ENCODE measurements at regions not wholly inside any gene's neighbourhood (a gene's known extent, or its start where the extent isn't known, plus 50 kb on each side); places are given as distances from the start of the nearest gene placed in this dataset.

DNA sequence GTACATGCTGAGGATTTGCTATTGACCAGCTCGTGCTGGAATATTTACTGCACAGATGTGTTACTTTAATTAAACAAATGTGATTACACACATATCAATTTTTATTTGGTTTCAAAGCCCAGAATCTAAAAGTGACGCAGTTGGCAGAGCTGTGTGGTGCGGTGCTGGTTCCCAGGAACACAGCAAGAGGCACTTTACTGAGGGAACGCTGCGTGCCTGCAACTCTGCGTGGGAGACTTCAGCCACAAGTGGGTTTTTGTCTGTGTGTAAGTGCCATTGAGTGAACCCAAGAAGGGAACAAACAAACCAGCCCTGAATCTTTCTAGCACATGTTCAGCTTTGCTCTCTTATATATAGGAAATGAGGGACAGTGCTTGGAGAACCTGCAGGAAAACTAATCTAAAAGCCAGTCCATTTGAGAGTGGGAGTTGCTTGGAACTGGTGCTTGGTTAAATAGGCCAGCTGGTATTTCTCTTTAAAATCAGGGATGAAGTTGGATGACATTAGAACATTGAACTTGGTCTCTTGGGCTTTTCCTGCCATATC lies 196.6 kb upstream of the CELF4 start:
- no peaks in the 10 kb centered on the region for H3K36me3 Mint-ChIP-seq
- peaks cover 9% of the 10 kb centered on the region for H3K9me3 Mint-ChIP-seq
- ATAC-seq (no peak), DNase-seq (ENCODE audit: low spot score in 2 of 2) (no peak)
- no peak overlapping the region for H3K4me3 Mint-ChIP-seq
- no peak overlapping the region for H3K27ac Mint-ChIP-seq
- H3K4me1 Mint-ChIP-seq, result no peaks in the 10 kb centered on the region

DNA sequence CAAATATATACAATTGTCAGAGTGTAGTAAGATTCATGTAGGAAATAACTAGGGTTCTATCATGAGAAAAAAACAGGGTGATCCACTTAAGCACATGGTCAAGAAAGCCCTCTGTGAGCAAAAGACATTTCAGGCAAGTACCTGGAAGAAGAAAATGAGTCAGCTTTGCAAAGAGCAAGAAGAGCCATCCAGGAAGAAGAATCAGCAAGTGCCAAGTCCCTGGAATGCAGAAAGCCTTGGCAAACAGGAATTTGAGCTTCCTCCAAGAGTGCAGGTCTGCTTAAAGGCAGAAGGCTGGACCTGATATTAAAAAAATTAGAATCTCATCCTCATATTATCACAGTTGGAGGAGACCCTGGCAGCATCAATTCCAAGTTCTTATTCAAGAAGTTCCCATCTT lies 188.5 kb upstream of the CELF4 start:
- no peak for DNase-seq (ENCODE audit: low spot score in 2 of 2)
- no peaks in the 10 kb centered on the region for H3K36me3 Mint-ChIP-seq
- H3K4me3 Mint-ChIP-seq, result no peak overlapping the region
- no peak overlapping the region for H3K27ac Mint-ChIP-seq
- no peaks in the 10 kb centered on the region for H3K4me1 Mint-ChIP-seq
- H3K9me3 Mint-ChIP-seq, result peaks cover 19% of the 10 kb centered on the region
- no peak for ATAC-seq

DNA sequence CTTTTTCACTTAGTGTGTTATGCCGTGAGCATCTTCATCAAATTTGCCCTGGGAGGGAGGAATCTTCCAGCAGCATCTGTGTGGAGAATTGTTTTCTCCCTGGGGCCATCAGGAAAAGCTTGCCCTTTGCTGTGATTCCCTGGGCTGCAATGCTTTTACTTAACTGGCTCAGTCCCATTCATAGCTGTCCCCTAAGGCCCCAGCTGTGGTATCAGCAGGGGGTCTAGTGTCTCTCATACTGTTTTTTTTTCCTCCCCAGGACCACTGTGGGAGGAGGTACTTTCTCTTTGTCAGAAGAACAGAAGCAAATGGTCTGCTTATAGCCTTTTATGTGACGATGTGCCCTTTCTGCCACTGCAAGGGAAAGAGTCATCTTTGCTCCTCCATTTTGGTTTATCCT lies 176.8 kb upstream of the CELF4 start:
- DNase-seq (ENCODE audit: low spot score in 2 of 2) (no peak), ATAC-seq (no peak)
- H3K4me1 Mint-ChIP-seq, result no peaks in the 10 kb centered on the region
- no peaks in the 10 kb centered on the region for H3K36me3 Mint-ChIP-seq
- H3K27ac Mint-ChIP-seq, result no peak overlapping the region
- no peak overlapping the region for H3K4me3 Mint-ChIP-seq
- H3K9me3 Mint-ChIP-seq, result peaks cover 11% of the 10 kb centered on the region

DNA sequence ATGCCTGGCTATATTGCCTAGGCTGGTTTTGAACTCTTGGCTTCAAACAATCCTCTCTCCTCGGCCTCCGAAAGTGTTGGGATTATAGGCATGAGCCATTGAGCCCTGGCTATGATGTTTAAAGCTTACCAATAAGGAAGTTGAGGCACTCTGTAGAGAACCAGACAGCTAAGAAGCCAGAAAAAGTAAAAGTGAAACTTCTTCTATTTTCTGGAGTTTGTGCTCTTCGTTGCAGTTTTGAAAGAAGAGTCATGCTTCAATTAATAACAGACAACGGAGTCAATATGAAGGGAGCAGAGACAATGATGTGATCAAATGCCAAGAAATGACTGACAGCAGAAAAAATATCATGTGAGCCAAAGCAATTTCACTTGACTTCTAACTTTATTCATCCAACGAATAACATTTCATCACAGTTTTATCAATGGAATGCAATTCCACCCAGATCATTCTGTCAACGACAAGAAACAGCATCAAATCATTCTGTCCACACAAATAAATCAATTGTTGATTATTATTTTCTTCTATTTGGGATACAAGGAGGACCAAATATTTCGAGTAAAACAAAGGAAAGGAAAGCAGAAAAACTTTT lies 175.5 kb upstream of the CELF4 start:
- ATAC-seq (no peak), DNase-seq (ENCODE audit: low spot score in 2 of 2) (no peak)
- peaks cover 15% of the 10 kb centered on the region for H3K9me3 Mint-ChIP-seq
- no peak overlapping the region for H3K4me3 Mint-ChIP-seq
- no peak overlapping the region for H3K27ac Mint-ChIP-seq
- no peaks in the 10 kb centered on the region for H3K36me3 Mint-ChIP-seq
- H3K4me1 Mint-ChIP-seq, result no peaks in the 10 kb centered on the region

DNA sequence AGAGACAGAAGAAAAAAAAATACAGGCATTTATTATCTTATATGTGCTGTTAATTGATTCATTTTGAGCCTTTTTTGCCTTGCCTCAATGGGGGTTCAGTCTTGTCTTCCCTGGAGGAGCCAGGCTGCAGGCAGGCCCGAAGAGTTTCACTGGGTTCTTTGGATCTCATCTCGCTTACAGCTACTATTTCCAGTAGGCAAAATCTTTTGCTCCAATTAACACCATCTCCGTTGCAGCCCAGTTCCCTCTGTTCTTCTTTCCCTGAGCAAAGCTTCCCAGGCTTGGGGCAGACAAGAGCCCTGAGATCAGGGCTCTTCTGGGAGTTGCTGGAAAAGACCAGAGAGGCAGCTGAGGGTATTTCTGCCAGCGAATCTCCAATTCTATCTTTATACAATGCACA lies 168.8 kb upstream of the CELF4 start:
- peaks cover 26% of the 10 kb centered on the region for H3K9me3 Mint-ChIP-seq
- DNase-seq (ENCODE audit: low spot score in 2 of 2) (no peak), ATAC-seq (no peak)
- H3K36me3 Mint-ChIP-seq, result no peaks in the 10 kb centered on the region
- no peaks in the 10 kb centered on the region for H3K4me1 Mint-ChIP-seq
- no peak overlapping the region for H3K27ac Mint-ChIP-seq
- H3K4me3 Mint-ChIP-seq, result no peak overlapping the region

DNA sequence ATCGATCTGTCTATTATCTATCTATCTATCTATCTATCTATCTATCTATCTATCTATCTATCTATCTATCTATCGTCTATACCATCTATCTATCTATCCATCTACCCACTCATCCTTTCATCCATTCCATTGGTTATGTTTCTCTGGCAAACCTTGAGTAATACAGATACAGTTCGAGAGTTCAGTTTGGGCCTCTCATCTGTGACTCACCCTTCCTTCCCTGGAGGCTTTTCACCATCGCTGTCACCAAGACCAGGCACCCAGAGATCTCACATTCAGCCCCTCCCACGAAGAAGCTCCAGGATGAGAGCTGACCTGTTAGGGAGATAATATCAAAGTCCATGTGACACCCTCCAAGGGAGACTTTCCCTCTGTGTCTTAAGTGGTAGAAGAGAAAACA lies 164.1 kb upstream of the CELF4 start:
- no peak overlapping the region for H3K27ac Mint-ChIP-seq
- H3K4me1 Mint-ChIP-seq, result no peaks in the 10 kb centered on the region
- DNase-seq (ENCODE audit: low spot score in 2 of 2) (no peak), ATAC-seq (no peak)
- no peak overlapping the region for H3K4me3 Mint-ChIP-seq
- H3K36me3 Mint-ChIP-seq, result no peaks in the 10 kb centered on the region
- H3K9me3 Mint-ChIP-seq, result peaks cover 18% of the 10 kb centered on the region

DNA sequence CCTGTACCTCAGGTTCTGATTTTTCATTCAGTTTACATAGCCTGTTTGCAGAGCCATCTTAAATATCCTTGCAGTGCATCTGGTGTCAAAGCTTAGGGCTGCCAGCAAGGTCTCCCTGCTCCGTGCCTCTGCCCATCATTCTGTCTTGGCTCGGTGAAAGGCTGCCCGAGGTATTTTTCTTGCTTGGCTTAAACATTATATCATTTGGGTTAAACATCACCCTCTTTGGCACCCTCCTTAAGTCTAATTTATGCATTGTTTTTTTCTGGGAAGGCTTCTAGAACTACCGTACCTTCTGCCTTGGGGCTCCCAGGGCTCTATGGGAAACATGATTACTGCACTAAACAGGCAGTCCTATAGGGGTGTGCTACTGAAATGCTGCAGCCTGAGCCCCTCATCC lies 158.6 kb upstream of the CELF4 start:
- Mint-ChIP-seq H3K4me3 (no peak overlapping the region), H3K27ac (no peak overlapping the region), H3K9me3 (peaks cover 7% of the 10 kb centered on the region), H3K36me3 (no peaks in the 10 kb centered on the region), H3K4me1 (no peaks in the 10 kb centered on the region)
- ATAC-seq (no peak), DNase-seq (ENCODE audit: low spot score in 2 of 2) (no peak)

DNA sequence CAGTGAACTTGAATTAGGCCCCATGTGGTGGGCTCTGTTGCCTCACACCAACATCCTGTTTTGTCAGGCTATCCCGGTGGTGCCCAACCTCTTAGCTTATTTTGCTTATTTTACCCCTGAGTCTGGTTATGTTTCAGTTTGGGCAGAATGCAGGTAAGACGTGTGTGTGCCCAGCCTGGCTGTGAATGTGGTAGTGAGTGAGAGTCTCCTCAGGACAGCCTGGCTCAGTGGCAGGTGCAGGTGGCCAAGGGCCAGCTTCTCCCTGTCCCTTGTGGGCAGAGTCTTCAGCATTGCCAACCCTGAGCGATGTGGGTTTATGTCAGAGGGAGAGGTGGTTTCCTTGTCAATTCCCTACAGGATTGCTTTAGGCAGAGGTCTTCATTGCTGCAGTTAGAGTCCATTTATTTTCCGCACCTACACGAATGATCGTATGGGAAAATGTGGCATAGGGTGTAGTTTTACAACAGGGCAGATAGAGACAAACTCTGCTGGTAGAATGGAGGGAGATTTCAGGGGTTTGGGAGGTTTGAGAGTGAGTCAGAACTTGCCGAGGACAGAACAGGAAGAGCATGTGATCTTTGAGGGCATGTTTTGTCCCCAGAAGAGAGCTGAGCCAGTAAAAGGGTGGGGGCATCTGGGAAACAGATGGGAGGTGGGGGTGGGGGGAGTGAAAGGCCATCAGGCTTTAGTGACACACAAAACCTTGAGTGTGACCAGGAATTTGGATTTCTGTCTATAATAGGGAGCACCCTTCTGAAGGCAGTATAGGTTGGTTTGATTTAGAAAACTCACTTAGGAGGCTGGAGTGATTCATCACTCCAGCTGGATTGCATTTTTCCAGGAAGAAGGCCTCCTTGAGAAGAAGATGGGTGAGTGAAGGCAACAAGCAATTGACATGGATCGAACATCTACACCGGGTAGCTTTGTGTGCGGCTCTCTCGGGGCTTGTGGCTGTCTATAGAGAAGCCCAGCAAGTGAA lies 156.2 kb upstream of the CELF4 start:
- DNase-seq (ENCODE audit: low spot score in 2 of 2), result no peak
- H3K36me3 Mint-ChIP-seq, result no peaks in the 10 kb centered on the region
- H3K9me3 Mint-ChIP-seq, result peaks cover 7% of the 10 kb centered on the region
- no peak for ATAC-seq
- H3K4me1 Mint-ChIP-seq, result no peaks in the 10 kb centered on the region
- H3K4me3 Mint-ChIP-seq, result no peak overlapping the region
- no peak overlapping the region for H3K27ac Mint-ChIP-seq

DNA sequence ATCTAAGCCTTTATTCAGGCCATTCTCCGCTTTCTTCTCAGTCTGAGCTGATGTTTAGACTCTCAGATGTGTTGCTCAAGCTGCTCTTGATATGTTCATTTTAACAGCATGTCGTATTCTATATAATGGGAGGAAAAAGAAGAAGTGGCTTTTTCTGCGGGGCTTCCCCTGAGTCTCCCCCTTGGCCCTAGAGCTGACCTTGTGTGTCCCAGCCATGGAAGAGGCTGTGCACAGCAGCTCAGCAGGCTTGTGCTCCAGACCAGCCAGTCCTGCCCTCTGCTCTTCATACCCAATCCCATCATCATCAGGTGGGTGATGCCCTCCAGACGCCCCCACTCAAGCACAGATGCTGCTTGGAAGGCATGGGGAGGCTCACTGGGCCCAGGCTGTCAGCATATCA lies 155.1 kb upstream of the CELF4 start:
- Mint-ChIP-seq H3K4me3 (no peak overlapping the region), H3K36me3 (no peaks in the 10 kb centered on the region)
- no peak for ATAC-seq

DNA sequence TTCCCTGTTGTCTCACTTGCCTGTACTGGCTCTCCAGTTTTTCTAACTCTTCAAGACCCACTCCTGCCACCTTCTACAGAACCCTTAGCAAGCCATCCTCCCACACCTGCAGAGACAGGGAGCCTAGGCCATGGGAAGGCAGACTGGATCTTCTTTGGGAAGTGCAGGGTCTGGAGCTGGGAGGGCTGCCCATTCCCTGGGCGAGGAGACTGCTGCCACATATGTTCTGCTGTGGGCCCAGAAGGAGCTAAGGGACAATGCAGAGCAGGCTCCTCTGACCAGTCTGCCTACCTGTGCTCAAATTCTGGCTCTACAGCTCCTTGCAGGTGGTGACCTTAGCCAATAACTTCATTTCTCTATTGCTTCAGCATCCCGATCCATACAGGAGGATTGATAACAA lies 152.1 kb upstream of the CELF4 start:
- ATAC-seq (no peak), DNase-seq (ENCODE audit: low spot score in 2 of 2) (no peak)
- H3K4me3 Mint-ChIP-seq, result no peak overlapping the region
- H3K36me3 Mint-ChIP-seq, result no peaks in the 10 kb centered on the region
- no peak overlapping the region for H3K27ac Mint-ChIP-seq
- H3K9me3 Mint-ChIP-seq, result peaks cover 6% of the 10 kb centered on the region
- H3K4me1 Mint-ChIP-seq, result no peaks in the 10 kb centered on the region

More for the DNA sequence above, 155.1 kb upstream of the CELF4 start:
- Mint-ChIP-seq H3K9me3 (peaks cover 7% of the 10 kb centered on the region), H3K27ac (no peak overlapping the region), H3K4me1 (no peaks in the 10 kb centered on the region)
- DNase-seq (ENCODE audit: low spot score in 2 of 2), result no peak

DNA sequence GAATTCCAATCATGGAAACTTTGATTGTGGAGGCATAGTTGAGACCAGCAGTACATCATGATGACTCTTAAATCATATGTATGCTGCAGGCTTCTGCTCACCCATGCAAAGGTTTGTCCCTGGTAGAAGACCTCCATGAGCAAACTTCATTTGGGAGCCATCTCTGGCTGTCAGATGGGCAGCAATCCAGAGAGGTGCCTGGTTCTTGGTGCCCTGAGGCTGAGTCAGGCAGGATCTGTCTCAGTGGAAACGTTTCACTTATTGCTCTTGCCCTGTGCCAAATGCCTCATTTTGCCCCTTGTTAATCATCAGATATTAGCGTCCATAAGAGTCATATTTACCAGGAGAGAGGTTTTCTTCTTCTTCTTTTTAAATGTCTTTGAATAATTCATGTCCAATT lies 151.5 kb upstream of the CELF4 start:
- peaks cover 6% of the 10 kb centered on the region for H3K9me3 Mint-ChIP-seq
- no peaks in the 10 kb centered on the region for H3K36me3 Mint-ChIP-seq
- ATAC-seq (no peak), DNase-seq (ENCODE audit: low spot score in 2 of 2) (no peak)
- H3K4me1 Mint-ChIP-seq, result no peaks in the 10 kb centered on the region
- no peak overlapping the region for H3K27ac Mint-ChIP-seq
- no peak overlapping the region for H3K4me3 Mint-ChIP-seq

DNA sequence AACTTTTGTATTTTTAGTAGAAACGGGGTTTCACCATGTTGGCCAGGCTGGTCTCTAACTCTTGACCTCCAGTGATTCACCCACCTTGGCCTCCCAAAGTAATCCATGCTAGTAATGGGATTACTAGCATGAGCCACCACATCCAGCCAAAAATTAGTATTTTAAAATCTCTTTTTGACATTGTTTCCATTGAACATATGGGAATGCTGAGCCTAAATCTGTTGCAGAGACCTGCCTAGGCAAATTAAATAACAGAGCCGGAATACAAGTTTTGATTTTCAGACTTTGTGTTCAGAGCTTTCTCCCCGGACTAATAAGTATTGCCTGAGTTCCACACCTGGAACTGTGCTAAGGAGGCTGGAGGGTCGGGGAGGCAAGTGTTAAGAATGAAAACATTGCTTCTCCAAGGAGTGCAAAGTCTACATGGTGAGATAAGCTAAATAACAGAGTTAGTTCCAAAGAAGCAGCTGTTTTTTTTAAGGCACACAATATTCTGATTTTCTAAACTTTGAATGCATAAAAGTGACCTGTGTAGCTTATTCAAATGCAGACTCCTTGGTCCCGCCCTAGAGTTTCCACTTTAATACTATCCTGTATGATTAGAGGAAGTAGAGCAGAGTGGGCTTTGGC lies 150.6 kb upstream of the CELF4 start:
- Mint-ChIP-seq H3K27ac (no peak overlapping the region), H3K9me3 (peaks cover 4% of the 10 kb centered on the region), H3K36me3 (no peaks in the 10 kb centered on the region), H3K4me1 (no peaks in the 10 kb centered on the region), H3K4me3 (no peak overlapping the region)
- ATAC-seq (no peak), DNase-seq (ENCODE audit: low spot score in 2 of 2) (no peak)

DNA sequence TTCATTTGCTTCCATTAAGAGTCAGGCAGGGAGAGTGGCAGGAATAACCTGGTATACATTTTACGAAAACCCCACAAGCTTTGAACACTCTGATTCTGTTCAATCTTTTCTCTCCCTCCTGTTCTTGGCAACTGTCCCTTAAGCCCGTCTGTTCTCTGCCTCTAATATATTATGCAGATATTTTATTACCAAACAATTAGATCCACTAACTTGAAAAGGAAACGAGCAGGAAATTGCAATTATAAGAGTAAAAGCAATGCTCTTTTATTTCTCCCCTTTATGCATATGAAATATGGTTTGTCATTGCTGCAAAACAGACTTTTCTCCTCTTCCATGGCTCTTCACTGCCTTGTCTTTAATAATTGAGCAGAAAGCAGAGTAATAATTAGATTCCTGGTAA lies 149.1 kb upstream of the CELF4 start:
- H3K4me1 Mint-ChIP-seq, result no peaks in the 10 kb centered on the region
- H3K9me3 Mint-ChIP-seq, result peaks cover 4% of the 10 kb centered on the region
- H3K36me3 Mint-ChIP-seq, result no peaks in the 10 kb centered on the region
- ATAC-seq (no peak), DNase-seq (ENCODE audit: low spot score in 2 of 2) (no peak)
- H3K27ac Mint-ChIP-seq, result no peak overlapping the region
- no peak overlapping the region for H3K4me3 Mint-ChIP-seq

DNA sequence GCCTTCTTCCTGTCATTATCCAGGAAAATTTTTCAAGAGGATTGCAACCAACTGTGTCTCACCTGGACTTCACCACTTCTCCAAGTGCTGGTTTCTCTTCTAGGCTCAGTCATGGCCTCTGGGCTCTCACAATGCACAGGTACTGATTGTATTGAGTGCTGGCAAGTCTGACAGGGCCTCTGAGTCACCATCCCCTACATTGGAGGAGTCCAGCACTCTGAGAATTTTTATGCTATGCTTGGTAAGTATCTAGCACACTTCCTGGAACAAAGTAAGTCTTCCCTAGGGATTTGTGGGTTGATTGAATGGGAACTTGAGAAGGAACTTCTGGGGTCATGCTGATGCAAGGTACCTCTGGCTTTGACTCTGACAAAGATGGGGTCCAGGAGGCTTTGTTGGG lies 147.2 kb upstream of the CELF4 start:
- no peak for DNase-seq (ENCODE audit: low spot score in 2 of 2)
- no peak overlapping the region for H3K27ac Mint-ChIP-seq
- H3K36me3 Mint-ChIP-seq, result no peaks in the 10 kb centered on the region
- no peaks in the 10 kb centered on the region for H3K4me1 Mint-ChIP-seq
- no peak overlapping the region for H3K4me3 Mint-ChIP-seq
- H3K9me3 Mint-ChIP-seq, result peaks cover 4% of the 10 kb centered on the region
- ATAC-seq, result no peak

DNA sequence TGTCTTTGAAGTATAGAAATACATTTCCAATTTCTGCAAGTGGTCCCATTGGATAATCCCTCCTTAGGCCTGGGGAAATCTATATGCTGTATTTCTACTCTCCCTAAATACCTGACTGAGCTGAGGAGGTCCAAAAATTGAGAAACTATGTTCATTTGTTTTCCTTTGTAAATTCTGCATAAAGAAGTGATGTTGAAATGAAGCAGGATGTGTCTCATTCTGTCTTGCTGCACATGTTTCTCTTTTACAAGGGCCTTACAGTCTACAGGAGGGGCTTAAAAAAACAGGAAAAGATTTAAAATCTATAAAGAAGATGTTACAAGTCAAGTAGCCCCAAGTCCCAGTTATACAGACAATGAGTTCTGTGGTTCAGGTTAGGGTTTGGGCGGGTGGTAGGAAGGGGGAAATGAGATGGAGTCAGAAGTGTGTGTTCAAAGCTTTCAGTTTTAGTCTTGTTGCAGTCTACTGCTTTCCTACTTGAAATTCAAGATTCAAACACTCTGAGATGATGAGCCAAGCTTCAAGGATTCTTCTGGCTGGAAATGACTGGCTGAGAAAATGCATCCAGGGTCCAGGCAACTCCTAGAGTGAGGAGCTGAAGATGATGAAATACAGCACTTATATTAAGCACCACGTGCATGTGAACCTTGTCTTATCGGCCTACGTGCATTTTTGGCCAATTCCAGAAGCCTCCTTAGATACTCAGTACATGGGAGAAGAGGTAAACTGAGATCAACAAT lies 146.3 kb upstream of the CELF4 start:
- ATAC-seq (no peak), DNase-seq (ENCODE audit: low spot score in 2 of 2) (no peak)
- Mint-ChIP-seq H3K9me3 (peaks cover 4% of the 10 kb centered on the region), H3K4me1 (no peaks in the 10 kb centered on the region), H3K27ac (no peak overlapping the region), H3K36me3 (no peaks in the 10 kb centered on the region), H3K4me3 (no peak overlapping the region)

All from stimulated activated effector memory CD8-positive, alpha-beta T cell treated with anti-CD3 and anti-CD28 coated beads, Interleukin-12 subunit alpha, Interleukin-12 subunit beta, amount 100 ng/mL, for 72 hours (primary cell).